Erythroblast (primary cell): ENCODE measurements at regions not wholly inside any gene's neighbourhood (a gene's known extent, or its start where the extent isn't known, plus 50 kb on each side); places are given as distances from the start of the nearest gene placed in this dataset.
"Not testable (repeated sequence)": the region's sequence is repeated elsewhere in the genome, so short reads cannot be mapped to it uniquely, and the experiment has no call there.

ENCODE experiments used
- DNase-seq, 2 experiments: peaks; one replicate each; lab custom pipeline; 2025; lab: John Stamatoyannopoulos, UW
- GATA1 ChIP-seq: IDR thresholded peaks from 2 replicates; pipeline ENCODE4 v1.6.1; 2011; ENCODE audit warnings: low read depth, mild to moderate bottlenecking, control low read depth, low read length, moderate library complexity
- POLR2A ChIP-seq: IDR thresholded peaks from 2 replicates; pipeline ENCODE4 v1.6.1; 2011; ENCODE audit warnings: mild to moderate bottlenecking, low read length

GRCh38 chr1:189783456-189783855 lies 694.2 kb downstream of the BRINP3 start:
- DNase-seq: no peak
- no peak for TF ChIP-seq GATA1
- no peak for TF ChIP-seq POLR2A

GRCh38 chr1:189786761-189787160 lies 690.9 kb downstream of the BRINP3 start:
- no peak for DNase-seq
- TF ChIP-seq POLR2A: no peak
- no peak for TF ChIP-seq GATA1

GRCh38 chr1:189787201-189787600 lies 690.5 kb downstream of the BRINP3 start:
- TF ChIP-seq POLR2A (no peak), GATA1 (no peak)
- DNase-seq: no peak

GRCh38 chr1:189790335-189790734 lies 687.3 kb downstream of the BRINP3 start:
- TF ChIP-seq GATA1: no peak
- no peak for TF ChIP-seq POLR2A

GRCh38 chr1:189803364-189803763 lies 674.3 kb downstream of the BRINP3 start:
- TF ChIP-seq GATA1 (no peak), POLR2A (no peak)

More at GRCh38 chr1:189790335-189790734, 687.3 kb downstream of the BRINP3 start:
- DNase-seq: no peak

GRCh38 chr1:189804352-189804751 lies 673.3 kb downstream of the BRINP3 start:
- no peak for TF ChIP-seq POLR2A
- no peak for TF ChIP-seq GATA1
- DNase-seq: no peak

More at GRCh38 chr1:189803364-189803763, 674.3 kb downstream of the BRINP3 start:
- DNase-seq: no peak

- DNase-seq: no peak
- no peak for TF ChIP-seq POLR2A
- no peak for TF ChIP-seq GATA1
These were observed 671.9 kb downstream of the BRINP3 start for GRCh38 chr1:189805735-189806134.

GRCh38 chr1:189810639-189811038 lies 667.0 kb downstream of the BRINP3 start:
- not testable (repeated sequence) for DNase-seq

- DNase-seq: no peak
- no peak for TF ChIP-seq POLR2A
- no peak for TF ChIP-seq GATA1
These were observed 665.7 kb downstream of the BRINP3 start for GRCh38 chr1:189811960-189812359.

- DNase-seq: no peak
- TF ChIP-seq GATA1 (no peak), POLR2A (no peak)
These were observed 661.1 kb downstream of the BRINP3 start for GRCh38 chr1:189816558-189816957.

GRCh38 chr1:189819751-189820150 lies 657.9 kb downstream of the BRINP3 start:
- TF ChIP-seq GATA1 (no peak), POLR2A (no peak)
- DNase-seq: no peak

GRCh38 chr1:189821833-189822232 lies 655.8 kb downstream of the BRINP3 start:
- DNase-seq: no peak
- TF ChIP-seq POLR2A (no peak), GATA1 (no peak)

- TF ChIP-seq GATA1 (no peak), POLR2A (no peak)
- DNase-seq: no peak
These were observed 642.9 kb downstream of the BRINP3 start for GRCh38 chr1:189834813-189835212.

- TF ChIP-seq GATA1 (no peak), POLR2A (no peak)
- DNase-seq: no peak
These were observed 630.1 kb downstream of the BRINP3 start for GRCh38 chr1:189847613-189848012.

GRCh38 chr1:189851806-189852367 lies 625.8 kb downstream of the BRINP3 start:
- DNase-seq: no peak
- no peak for TF ChIP-seq GATA1
- no peak for TF ChIP-seq POLR2A
